Trophoblast cell (in vitro differentiated cells and primary cell): ENCODE measurements at regions not wholly inside any gene's neighbourhood (a gene's known extent, or its start where the extent isn't known, plus 50 kb on each side); places are given as distances from the start of the nearest gene placed in this dataset.

Source experiments
- DNase-seq, 2 donors: peaks; one replicate each; pipeline ENCODE4 v3.0.0-alpha.2; 2016
- H2AFZ ChIP-seq: 2 replicates; pipeline ENCODE4 v1.6.1; 2013; ENCODE audit warnings: low read length, moderate library complexity, mild to moderate bottlenecking; ENCODE audit not compliant: insufficient read depth, poor library complexity
- H2AK5ac ChIP-seq: 2 replicates; pipeline ENCODE4 v1.6.1; 2013; ENCODE audit warnings: mild to moderate bottlenecking, low read length
- H2BK120ac ChIP-seq: 2 replicates; pipeline ENCODE4 v1.6.1; 2013; ENCODE audit warnings: low read length, mild to moderate bottlenecking, moderate library complexity; ENCODE audit not compliant: insufficient read depth, poor library complexity
- H2BK12ac ChIP-seq: 2 replicates; pipeline ENCODE4 v1.6.1; 2013; ENCODE audit warnings: mild to moderate bottlenecking, low read length, moderate library complexity
- H2BK5ac ChIP-seq: 2 replicates; pipeline ENCODE4 v1.6.1; 2013; ENCODE audit warnings: low read length, low read depth, moderate library complexity, mild to moderate bottlenecking; ENCODE audit not compliant: poor library complexity
- H3K14ac ChIP-seq: 2 replicates; pipeline ENCODE4 v1.6.1; 2013; ENCODE audit warnings: mild to moderate bottlenecking, low read length
- H3K18ac ChIP-seq: 2 replicates; pipeline ENCODE4 v1.6.1; 2013; ENCODE audit warnings: mild to moderate bottlenecking, low read length
- H3K23ac ChIP-seq: 2 replicates; pipeline ENCODE4 v1.6.1; 2013; ENCODE audit warnings: low read length
- H3K27ac ChIP-seq: 2 replicates; pipeline ENCODE4 v1.5.1; 2013; ENCODE audit warnings: low read depth, mild to moderate bottlenecking, inconsistent platforms, low read length, moderate library complexity
- H3K27me3 ChIP-seq: 2 replicates; pipeline ENCODE4 v1.6.1; 2013; ENCODE audit warnings: inconsistent platforms, mild to moderate bottlenecking, low read length, moderate library complexity; ENCODE audit not compliant: insufficient read depth
- H3K36me3 ChIP-seq, 2 experiments: 1 replicate in 1 of 2; 2 replicates in 1 of 2; pipeline ENCODE4 v1.6.1; 2013; ENCODE audit warnings: low read length in 2 of 2, mild to moderate bottlenecking in 2 of 2, moderate library complexity in 1 of 2; ENCODE audit not compliant: insufficient read depth in 2 of 2, control insufficient read depth in 1 of 2
- H3K4ac ChIP-seq: 2 replicates; pipeline ENCODE4 v1.6.1; 2013; ENCODE audit warnings: low read depth, mild to moderate bottlenecking, low read length, moderate library complexity
- H3K4me1 ChIP-seq, 2 experiments: 1 replicate in 1 of 2; 2 replicates in 1 of 2; pipeline ENCODE4 v1.6.1; 2013; ENCODE audit warnings: low read length in 2 of 2, mild to moderate bottlenecking in 2 of 2, moderate library complexity in 1 of 2; ENCODE audit not compliant: insufficient read depth in 2 of 2, control insufficient read depth in 1 of 2
- H3K4me2 ChIP-seq: 2 replicates; pipeline ENCODE4 v1.6.1; 2013; ENCODE audit warnings: inconsistent platforms, mild to moderate bottlenecking, low read length, moderate library complexity
- H3K4me3 ChIP-seq: 2 replicates; pipeline ENCODE4 v1.5.1; 2013; ENCODE audit warnings: mild to moderate bottlenecking, low read depth, low read length, inconsistent platforms
- H3K79me1 ChIP-seq: one replicate; pipeline ENCODE4 v1.6.1; 2013; ENCODE audit warnings: low read length
- H3K79me2 ChIP-seq: 2 replicates; pipeline ENCODE4 v1.6.1; 2013; ENCODE audit warnings: low read length, mild to moderate bottlenecking; ENCODE audit not compliant: control insufficient read depth, insufficient read depth, poor library complexity
- H3K9ac ChIP-seq: 2 replicates; pipeline ENCODE4 v1.6.1; 2013; ENCODE audit warnings: mild to moderate bottlenecking, low read length
- H3K9me3 ChIP-seq: 2 replicates; pipeline ENCODE4 v1.6.1; 2013; ENCODE audit warnings: low read depth, mild to moderate bottlenecking, control low read depth, inconsistent platforms, low read length; ENCODE audit not compliant: insufficient read depth
- H4K12ac ChIP-seq: 2 replicates; pipeline ENCODE4 v1.6.1; 2013; ENCODE audit warnings: low read depth, mild to moderate bottlenecking, low read length, moderate library complexity
- H4K8ac ChIP-seq: 2 replicates; pipeline ENCODE4 v1.6.1; 2013; ENCODE audit warnings: low read depth, mild to moderate bottlenecking, low read length, moderate library complexity
- H4K91ac ChIP-seq: one replicate; pipeline ENCODE4 v1.6.1; 2013; ENCODE audit warnings: low read depth, mild to moderate bottlenecking, low read length, moderate library complexity
- WGBS: extraction: QIAGEN DNeasy Blood & Tissue Kit; methylation state at CpG from one replicate; pipeline ENCODE4 v1.1.7; 2013; ENCODE audit warnings: missing lambda C conversion rate; ENCODE audit not compliant: insufficient read length, insufficient coverage; ENCODE audit errors: extremely low coverage; 5-methylcytosine and 5-hydroxymethylcytosine counted together

DNA sequence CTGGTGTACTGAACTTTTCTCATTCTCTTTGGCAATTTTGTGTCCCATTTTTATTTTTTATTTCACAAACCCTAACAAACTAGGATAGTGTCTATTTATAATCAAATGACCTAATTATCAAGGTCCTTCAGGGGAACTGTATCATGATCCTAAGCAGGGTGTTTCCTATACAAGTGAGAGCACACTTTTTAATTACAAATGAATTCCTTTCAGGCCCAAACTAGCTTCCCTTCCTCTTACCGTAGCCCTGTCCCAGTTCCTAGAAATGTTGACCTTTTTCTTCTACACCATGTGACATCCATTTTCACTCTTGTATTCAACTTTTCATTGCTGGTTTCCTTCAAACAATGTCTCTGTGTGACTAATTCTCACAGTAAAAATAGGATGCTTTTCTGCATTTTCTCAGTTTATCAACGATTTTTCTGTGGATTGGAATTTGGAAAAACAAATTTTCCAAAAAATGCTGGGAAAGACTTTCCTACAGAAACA lies 411.4 kb downstream of the CCDC91 start:
- Histone ChIP-seq H2BK120ac (no peak overlapping the region), H3K4me2 (no peak overlapping the region), H3K36me3 (no peaks in the 10 kb centered on the region), H3K18ac (no peak overlapping the region), H3K14ac (no peak overlapping the region), H3K27ac (no peak overlapping the region), H4K8ac (no peak overlapping the region), H4K91ac (no peak overlapping the region), H3K79me2 (no peaks in the 10 kb centered on the region), H2AFZ (no peak overlapping the region), H2BK5ac (no peak overlapping the region), H3K9me3 (no peaks in the 10 kb centered on the region), H3K4me3 (no peak overlapping the region), H3K4me1 (no peaks in the 10 kb centered on the region), H3K9ac (no peak overlapping the region), H3K79me1 (no peaks in the 10 kb centered on the region), H3K4ac (no peak overlapping the region), H3K27me3 (no peaks in the 10 kb centered on the region), H3K23ac (no peak overlapping the region), H4K12ac (no peak overlapping the region), H2AK5ac (no peak overlapping the region), H2BK12ac (no peak overlapping the region)
- no peak for DNase-seq
- no CpG with 5 or more reads among the region's 2 CpGs for WGBS

DNA sequence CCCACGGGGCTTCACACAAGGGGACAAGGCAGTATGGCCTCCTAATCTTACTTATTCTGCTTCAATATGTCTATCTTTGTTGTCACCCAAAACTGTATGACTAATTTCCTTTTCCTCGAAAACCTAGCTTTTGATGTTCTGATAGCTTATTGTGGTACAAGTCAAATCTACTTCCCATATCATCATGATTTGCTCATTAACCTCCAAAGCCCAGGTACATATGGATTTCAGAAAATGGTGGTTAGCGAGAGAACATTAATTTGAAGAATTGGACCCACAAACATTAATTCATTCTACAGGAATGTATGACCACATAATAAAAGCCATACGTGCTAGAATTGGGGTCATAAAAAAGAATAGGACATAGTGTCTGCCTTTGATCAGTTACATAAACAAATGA lies 412.5 kb downstream of the CCDC91 start:
- no peak overlapping the region for H4K91ac ChIP-seq
- no peak overlapping the region for H3K18ac ChIP-seq
- H3K4ac ChIP-seq = no peak overlapping the region
- no peak overlapping the region for H3K27ac ChIP-seq
- no peak for DNase-seq
- no peak overlapping the region for H3K14ac ChIP-seq
- no peak overlapping the region for H3K4me3 ChIP-seq
- H4K8ac ChIP-seq = no peak overlapping the region
- no peak overlapping the region for H2AFZ ChIP-seq
- H3K9ac ChIP-seq = no peak overlapping the region
- no CpG with 5 or more reads among the region's 4 CpGs for WGBS
- no peak overlapping the region for H3K4me2 ChIP-seq
- no peaks in the 10 kb centered on the region for H3K79me1 ChIP-seq
- H3K36me3 ChIP-seq = no peaks in the 10 kb centered on the region
- no peak overlapping the region for H2BK120ac ChIP-seq
- H3K9me3 ChIP-seq = no peaks in the 10 kb centered on the region
- no peak overlapping the region for H3K23ac ChIP-seq
- no peak overlapping the region for H2BK12ac ChIP-seq
- no peaks in the 10 kb centered on the region for H3K79me2 ChIP-seq
- H2BK5ac ChIP-seq = no peak overlapping the region
- no peaks in the 10 kb centered on the region for H3K4me1 ChIP-seq
- no peaks in the 10 kb centered on the region for H3K27me3 ChIP-seq
- H4K12ac ChIP-seq = no peak overlapping the region
- no peak overlapping the region for H2AK5ac ChIP-seq

GRCh38 chr12:28603239-28603638 lies 413.0 kb downstream of the CCDC91 start:
- H2BK5ac ChIP-seq = no peak overlapping the region
- no peaks in the 10 kb centered on the region for H3K27me3 ChIP-seq
- no peak overlapping the region for H2AFZ ChIP-seq
- no peak overlapping the region for H2AK5ac ChIP-seq
- no peak overlapping the region for H2BK12ac ChIP-seq
- H3K9ac ChIP-seq = no peak overlapping the region
- H4K91ac ChIP-seq = no peak overlapping the region
- H3K4me1 ChIP-seq = no peaks in the 10 kb centered on the region
- no peak overlapping the region for H4K12ac ChIP-seq
- WGBS = no CpG with 5 or more reads among the region's 5 CpGs
- H2BK120ac ChIP-seq = no peak overlapping the region
- H3K4me2 ChIP-seq = no peak overlapping the region
- no peaks in the 10 kb centered on the region for H3K79me2 ChIP-seq
- no peak overlapping the region for H3K27ac ChIP-seq
- DNase-seq = no peak
- no peaks in the 10 kb centered on the region for H3K9me3 ChIP-seq
- H3K36me3 ChIP-seq = no peaks in the 10 kb centered on the region
- H3K4me3 ChIP-seq = no peak overlapping the region
- H3K18ac ChIP-seq = no peak overlapping the region
- H3K23ac ChIP-seq = no peak overlapping the region
- no peak overlapping the region for H3K14ac ChIP-seq
- H3K4ac ChIP-seq = no peak overlapping the region
- no peak overlapping the region for H4K8ac ChIP-seq
- no peaks in the 10 kb centered on the region for H3K79me1 ChIP-seq

DNA sequence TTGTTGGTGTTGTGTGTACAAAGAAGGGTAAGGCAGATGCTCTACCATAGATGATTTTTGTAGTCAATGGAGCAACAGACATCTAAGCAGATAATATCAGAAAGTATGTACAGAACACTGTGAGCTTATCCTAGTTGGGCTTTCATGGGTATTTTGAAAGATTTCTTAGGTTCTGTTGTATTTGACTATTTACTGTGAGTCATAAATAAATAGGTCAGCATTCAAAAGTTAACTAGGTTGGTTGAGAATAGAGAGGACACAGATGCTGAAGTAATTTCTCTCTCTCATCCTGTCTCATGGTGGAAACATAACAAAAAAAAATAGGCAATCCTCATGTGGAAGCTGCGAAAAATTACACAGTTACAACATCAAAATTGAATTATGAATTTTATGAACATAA lies 413.5 kb downstream of the CCDC91 start:
- Histone ChIP-seq H3K4ac (no peak overlapping the region), H2BK5ac (no peak overlapping the region), H3K9me3 (no peaks in the 10 kb centered on the region), H3K9ac (no peak overlapping the region), H4K91ac (no peak overlapping the region), H3K4me2 (no peak overlapping the region), H4K8ac (no peak overlapping the region), H3K23ac (no peak overlapping the region), H3K18ac (no peak overlapping the region), H2AK5ac (no peak overlapping the region), H2AFZ (no peak overlapping the region), H3K4me3 (no peak overlapping the region), H4K12ac (no peak overlapping the region), H3K36me3 (no peaks in the 10 kb centered on the region), H3K79me1 (no peaks in the 10 kb centered on the region), H3K27me3 (no peaks in the 10 kb centered on the region), H3K79me2 (no peaks in the 10 kb centered on the region), H3K14ac (no peak overlapping the region), H2BK12ac (no peak overlapping the region), H2BK120ac (no peak overlapping the region), H3K4me1 (no peaks in the 10 kb centered on the region), H3K27ac (no peak overlapping the region)
- WGBS = no CpG with 5 or more reads among the region's 1 CpG
- DNase-seq = no peak
